ELR (cell line): ENCODE measurements at regions not wholly inside any gene's neighbourhood (a gene's known extent, or its start where the extent isn't known, plus 50 kb on each side); places are given as distances from the start of the nearest gene placed in this dataset.

Experiments used
- DNase-seq: peaks from one replicate; pipeline ENCODE4 v3.0.0-alpha.2; 2015; ENCODE audit warnings: low read depth

DNA sequence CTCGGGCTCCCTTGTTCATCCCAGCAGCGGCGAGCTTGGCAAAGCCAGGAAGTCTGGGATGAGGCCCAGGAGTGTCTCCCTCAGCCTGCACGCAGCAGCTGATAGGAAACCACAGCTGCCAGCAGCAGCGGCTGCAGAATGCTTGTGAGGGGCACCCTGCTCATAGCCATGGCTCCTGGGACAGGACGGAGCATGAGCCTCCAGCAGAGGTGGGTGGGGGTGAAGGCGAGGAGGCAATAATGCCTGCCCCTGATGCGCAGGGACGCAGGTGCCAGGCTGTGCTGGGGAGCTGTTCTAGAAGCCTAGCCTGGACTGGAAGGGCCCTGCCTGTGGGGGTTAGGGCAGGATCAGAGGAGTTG is 157.9 kb downstream of the CD83 start:
- DNase-seq, result no peak

DNA sequence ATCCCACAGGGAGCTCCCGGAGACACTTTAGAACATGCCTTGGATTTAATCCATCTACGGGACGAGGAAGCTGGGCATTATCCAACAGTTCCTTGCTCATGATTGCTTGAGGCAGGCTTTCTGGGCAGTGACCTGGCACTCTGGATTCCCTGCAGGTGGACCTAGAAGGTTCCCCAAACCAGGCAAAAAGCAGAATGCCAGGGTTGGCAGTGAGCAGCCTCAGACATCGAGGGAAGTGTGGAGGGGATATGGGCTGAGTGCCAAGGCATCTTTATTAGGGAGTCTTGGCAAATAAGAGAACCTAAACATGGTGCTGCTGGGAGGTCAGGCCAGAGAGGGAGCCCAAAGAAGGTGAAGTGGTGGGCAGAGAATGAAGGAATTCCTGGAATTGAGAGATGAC is 158.5 kb downstream of the CD83 start:
- no peak for DNase-seq

DNA sequence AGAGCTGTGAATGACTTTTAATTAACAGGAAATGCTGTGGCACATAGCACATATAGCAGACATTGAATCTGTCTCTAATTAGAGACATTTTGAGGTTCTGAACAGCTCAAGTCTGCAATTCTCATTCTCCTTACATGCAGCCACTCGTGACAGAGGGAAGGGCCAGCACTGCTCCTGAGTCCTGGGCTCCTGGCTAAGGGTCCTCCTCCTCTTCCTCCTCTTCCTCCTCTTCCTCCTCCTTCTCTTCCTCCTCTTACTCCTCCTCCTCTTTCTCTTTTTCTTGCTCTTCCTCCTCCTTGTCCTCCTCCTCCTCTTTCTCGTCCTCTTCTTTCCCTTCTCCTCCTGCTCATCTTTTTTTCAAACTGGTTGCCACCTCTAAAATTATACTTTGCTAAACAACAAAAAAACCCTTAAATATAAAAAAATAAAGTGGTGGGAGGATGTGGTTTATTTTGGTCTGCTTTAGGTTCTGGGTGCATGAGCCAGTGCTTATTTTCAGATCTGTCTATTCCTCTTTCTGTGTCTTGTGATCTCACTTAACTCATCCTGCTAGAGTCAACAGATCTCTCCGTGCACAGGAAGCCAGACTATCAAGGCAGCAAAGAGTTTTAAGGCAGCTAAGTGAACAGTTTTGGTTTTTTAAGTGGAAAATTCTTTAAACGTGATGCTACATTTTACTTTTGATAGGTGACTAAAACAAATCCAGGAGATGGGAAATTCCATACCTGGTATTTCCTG is 159.3 kb downstream of the CD83 start:
- no peak for DNase-seq

DNA sequence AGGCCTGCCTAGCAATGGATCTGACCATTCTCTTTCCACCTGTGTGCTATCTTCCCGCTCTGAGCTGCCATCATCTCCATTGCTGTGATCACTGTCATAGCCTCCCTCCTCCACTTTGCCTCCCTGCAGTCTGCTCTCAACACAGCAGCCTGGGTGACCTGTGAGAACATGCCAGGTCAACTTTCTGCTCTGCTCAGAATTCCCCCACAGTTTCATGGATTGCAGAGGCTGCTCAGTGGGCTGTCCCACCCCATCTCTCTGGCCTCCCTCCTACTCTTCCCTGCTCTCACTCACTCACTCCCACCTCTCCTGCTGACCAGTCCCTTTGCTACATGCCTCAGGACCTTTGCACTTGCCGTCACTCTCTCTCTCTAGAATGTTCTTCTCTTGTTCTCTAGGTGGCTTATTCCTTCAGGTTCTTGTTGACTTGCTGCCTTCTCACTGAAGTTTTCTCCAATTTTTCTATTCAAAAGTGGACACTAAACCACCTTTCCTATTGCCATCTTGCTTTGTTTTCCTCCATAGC is 159.9 kb downstream of the CD83 start:
- DNase-seq, result no peak

DNA sequence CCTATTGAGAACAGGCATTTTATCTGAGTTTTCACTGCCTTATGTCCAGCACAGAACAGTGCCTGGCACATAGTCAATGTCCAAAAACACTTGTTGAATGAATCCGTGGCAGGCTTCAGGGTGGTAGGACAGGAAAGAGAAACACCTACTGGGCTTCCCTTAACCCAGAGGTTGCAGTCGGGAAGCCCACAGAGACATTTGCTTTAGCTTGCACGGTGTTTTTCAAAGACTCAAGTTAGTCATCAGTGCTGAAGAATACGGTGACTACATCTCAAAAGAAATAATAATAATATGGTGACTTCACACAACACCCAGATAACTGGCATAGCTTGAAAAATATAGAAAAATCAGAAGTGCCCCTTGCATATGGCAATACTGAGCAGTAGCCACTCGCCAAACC is 160.4 kb downstream of the CD83 start:
- no peak for DNase-seq

DNA sequence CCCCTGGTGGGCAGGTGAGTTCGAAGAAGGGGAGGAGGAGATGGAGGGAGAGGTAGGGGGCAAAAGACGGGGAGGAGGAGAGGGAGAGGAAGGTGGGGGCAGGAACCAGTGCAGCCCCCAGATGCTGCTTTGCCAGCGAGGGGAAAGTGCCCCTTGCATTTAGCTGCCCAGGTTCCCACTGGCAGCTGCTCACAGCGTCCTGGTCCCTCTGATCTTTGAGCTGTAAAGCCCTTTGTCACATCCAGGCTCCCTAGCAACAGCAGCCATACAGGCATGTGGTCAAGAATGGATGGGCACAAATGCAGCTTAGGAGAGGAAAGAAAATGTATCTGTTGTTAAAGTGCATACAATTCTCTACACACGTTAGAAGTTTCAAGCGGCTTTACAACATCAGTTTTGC is 160.9 kb downstream of the CD83 start:
- DNase-seq, result no peak

DNA sequence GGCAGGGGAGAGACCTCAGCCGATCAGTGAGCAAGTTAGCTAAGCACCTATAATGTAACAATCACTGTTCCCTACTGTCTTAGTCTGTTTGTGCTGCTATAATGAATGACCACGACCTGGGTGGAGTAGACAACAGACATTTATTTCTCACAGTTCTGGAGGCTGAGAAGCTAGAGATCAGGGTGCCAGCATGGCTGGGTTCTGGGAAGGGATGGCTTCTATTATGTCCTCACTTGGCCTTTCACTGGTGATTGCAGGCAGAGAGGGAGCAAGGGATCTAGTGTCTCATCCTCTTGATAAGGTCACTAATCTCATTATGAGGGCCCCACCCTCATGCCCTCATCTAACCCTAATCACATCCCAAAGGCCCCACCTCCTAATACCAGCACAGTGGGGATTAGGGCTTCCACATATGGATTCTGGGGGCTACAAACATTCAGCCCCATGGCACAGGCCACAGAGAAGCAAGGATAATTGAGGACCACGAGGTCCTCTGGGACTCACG is 162.5 kb downstream of the CD83 start:
- no peak for DNase-seq

DNA sequence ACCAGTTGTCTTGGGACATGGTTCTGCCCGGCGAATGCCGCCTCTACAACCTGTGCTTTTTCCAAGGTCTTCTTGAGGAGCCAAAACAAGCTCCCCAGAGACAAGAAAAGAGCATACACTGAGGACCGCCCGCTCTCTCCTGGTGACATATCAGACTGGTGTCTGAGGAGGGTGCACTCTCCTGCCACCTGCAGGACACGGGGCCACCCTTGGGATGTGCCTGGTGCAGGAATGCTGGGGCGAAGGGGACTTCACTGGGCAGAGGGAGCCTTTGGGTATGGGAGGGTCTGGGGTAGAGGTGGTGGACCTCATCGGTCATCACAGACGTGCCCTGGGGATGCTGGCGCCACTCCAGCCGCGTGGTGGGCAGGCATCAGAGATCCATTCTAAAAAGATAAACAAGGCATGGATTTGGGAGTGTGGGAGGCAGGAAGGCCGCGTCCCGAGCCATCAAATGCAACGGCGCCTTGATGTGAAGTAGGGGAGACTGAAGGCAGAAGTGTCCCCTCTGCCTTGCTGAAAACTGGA is 163.3 kb downstream of the CD83 start:
- no peak for DNase-seq

DNA sequence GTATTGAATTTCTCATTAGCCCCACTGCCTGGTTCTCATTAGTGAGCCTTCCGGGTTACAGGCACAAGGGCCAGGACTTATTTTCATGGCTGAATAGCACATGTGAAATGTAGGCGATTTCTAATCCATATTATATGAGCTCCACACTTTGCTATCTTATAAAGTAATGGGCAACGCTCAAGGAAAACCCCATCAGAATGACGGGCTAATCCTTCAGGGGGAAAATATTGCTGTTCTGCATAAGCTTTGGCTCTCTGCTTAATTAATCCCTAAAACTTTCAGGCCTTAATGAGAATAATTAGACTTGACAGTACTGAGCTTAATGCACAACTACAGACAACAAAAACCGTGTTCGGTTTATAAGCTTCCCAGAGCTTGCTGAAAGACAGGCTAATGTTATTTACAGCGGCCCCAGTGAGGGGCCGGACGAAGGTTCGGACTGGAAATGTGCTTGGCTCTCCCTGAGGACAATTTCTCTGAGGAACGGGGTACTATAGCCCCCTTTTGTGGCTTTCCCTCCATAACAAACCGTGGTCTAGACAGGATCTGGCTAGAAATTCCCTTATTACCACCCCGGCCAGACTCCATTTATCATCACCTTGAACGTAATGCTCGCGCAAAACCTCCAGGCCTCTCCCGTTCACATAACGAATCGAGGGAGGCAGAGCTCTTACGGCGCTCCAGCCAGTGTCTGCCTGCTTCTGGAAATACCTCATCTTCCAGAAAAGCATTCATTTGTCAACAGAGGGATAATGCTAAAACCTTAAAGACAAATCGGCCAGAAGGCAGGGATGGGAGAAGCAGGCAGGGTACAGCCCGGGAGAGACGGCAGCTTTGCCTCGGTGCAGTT is 164.5 kb downstream of the CD83 start:
- DNase-seq, result no peak

DNA sequence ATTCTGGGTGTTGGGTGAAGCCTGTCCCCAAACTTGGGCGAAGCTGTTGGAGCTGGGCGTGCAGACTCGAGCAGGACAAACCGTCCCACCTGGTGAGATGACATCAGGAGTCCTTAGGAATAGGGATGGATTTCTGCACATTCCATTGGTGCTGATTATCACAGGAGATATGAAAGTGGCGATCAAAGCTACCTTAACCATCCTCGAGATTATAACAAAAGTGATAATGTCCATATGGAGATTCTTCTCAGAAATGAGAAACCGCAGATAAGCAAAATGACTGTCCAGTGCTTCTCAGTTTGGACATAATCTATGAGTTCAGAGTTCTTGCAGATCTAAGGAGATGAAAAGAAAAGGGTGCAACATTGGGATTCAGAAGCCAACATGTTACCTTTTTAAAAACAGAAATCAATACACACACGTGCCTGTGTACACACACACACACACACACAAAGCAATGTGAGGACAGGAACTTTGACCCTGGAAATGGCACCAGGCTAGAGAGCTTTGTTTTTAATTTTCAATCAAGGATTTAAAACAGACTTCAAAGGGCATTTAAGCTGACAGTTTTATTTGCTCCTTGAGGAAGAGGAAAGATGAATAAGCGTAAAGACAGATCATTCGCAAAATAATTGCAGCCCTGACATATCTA is 165.4 kb downstream of the CD83 start:
- no peak for DNase-seq

DNA sequence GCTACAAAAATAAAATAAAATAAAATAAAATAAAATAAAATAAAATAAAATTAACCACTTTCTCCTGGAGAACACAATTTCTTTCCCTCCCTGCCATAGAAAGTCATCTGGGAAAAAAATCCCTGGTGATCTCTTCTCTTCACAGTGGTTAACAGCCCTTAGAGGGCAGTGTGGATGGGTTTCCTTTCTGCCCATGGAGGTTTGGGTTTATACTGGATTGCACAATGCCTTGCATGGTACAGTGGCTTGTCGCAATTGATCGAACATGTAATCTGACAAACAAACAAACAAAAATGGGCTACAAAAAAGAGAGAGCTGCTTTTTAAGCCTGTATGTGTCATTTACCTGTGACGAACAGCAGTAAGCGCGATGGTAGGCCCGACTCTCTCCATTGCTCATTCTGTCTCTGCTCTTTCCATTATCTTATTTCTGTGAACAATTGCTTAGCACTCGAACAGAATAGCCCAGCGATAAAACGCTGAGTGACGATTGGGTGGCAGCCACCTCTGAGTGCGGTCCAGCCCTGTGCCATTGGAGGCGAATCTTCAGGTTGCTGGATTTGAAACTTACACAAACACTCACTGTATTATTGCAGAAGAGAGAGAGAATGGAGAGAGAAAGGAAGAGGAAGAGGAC is 166.1 kb downstream of the CD83 start:
- DNase-seq, result no peak

DNA sequence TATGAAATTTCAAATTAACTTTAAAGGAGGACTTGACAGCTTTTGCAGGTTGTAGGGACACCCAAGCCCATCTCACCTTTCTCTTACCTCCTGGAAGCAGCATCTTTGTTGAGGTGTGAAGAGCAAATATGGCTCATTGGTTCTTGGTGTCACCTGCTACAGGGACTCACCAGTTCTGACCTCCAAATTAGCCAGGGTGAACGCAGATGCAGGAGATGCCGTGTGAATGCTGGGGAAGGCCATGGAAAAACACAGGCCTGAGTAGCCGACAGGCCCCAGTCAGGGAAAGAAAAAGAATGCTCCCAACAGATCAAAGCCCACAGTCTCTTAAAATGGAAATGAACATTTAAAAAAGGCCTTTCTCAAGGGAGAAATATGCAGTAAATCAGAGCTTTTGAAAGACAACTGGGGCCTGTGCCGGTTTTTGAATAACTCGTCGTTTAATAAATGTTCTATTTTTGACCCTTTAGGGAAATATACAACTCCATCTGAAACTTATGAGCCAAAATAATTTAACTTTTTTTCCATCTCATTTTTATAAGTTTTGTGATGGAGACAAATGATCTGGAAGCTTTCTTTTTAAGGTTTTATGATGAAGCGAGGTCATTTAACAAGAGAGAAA is 167.5 kb downstream of the CD83 start:
- no peak for DNase-seq

DNA sequence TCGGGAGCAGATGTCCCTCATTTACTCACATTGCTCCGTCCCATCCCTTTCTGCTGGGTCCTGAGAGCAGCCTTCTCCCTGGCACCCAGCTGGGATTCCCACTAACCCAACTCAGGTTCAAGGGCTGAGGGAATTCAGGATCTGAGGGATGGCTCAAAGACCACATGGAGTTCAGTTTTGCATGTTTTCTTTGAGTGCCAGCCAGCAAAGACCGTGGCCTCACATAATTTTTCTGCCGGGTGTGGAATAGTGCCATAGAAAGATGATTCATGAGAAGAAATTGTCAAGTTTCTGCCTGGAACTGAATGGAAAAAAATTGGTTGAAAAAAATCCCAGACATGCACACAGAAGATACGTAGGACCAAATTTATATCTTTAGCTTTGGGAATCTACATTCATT is 168.6 kb downstream of the CD83 start:
- DNase-seq, result peak; percentile 81

DNA sequence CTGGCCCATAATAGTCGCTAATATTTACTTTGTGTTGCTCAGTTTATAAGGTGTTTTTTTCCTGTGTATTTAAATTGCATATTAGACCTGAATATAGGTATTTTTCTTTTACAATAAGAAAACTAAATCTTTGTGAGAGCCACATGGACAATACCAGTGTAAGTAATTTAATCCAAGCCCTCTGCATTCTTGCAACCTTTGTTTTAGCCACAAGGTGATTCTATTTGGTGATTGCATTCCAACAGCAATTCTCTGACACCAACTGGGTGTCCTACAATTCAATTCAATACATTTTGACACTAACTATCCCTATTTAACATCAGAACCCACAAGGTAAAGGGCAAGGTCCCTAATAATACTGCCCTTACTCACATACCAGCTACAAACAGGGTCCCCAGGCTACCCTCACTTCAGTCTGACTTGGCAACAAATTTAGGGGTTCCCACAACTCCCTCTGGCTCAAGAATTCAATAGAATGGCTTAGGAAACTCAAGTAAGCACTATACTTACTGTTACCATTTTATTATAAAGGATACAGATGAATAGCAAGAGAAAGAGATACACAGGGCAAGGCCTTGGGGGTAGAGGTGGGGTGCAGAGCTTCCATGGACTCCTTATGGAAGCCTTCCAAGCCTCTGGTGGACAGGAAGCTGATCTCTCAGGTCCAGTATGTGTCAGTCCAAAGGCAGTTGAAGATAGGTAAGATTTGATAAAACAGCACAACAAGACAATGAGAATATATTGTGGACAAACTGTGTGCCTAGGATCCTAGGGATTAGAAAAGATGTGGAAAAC is 169.3 kb downstream of the CD83 start:
- DNase-seq, result peak; percentile 23

DNA sequence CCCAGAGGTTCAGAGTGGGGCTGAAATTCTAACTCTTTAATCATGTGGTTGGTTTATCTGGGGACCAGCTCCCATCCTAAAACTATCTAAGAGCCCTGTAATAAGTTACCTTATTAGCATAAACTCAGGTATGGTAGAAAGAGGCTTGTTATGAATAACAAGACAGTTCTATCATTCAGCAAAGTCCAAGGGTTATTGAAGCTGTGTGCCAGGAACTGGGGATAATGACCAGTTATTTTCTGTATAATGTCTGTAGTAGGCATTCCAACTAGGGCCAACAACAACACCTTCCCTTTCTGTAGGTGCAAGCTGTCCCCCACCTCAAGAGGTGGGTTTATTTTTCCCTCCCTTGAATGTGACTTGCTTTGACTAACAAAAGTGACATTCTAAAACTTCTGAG is 170.1 kb downstream of the CD83 start:
- no peak for DNase-seq

DNA sequence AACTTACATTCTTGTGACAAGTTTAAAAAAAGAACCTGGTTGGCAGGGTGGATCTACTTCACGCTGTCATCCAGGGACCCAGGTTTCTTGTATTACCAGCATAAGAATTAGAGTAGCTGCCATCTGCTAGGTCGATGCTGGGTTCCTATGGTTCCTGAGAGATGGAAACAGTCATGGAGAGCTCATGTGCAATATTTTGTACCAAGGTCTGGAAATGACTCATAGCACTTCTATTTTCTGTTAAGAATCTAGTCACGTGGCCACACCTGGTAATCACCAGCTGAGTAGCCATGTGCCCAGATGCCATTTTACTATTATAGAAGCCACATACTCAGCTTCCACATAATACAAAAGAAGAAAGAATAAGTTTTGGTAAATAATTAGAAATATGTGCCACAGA is 171.3 kb downstream of the CD83 start:
- peak; percentile 43 for DNase-seq

DNA sequence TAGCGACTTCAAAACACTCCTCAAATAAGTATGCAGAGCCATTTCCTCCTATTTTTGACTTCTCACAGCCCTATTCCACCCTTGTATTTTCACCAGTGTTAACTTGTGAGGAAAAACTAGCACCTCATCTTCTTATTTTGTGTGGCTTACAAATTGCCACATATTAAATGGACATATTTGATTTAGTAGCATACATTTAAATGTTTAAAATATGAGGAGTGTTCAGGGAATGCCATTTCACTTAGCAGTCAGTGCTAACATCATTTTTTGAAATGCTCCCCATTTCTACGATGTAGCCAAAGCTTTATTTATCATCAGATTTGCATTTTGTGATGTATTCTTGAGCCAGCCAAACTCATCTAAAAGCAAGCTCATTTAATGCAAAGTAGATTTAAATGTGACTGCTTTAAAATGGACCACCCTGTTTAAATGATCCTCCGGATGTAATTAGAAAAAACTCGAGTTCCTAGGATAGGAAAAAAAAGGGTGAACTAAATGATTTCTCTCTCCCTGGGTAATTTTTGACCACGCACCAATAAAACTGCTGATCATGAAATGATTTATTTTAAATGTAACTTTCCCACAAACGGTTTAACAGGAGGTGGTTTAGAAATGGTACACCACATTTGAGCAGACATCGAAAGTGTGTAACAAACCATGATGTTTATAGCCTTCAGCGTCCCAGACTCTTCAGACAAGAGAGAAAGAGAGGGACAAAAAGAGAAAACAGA is 172.6 kb downstream of the CD83 start:
- DNase-seq, result no peak

DNA sequence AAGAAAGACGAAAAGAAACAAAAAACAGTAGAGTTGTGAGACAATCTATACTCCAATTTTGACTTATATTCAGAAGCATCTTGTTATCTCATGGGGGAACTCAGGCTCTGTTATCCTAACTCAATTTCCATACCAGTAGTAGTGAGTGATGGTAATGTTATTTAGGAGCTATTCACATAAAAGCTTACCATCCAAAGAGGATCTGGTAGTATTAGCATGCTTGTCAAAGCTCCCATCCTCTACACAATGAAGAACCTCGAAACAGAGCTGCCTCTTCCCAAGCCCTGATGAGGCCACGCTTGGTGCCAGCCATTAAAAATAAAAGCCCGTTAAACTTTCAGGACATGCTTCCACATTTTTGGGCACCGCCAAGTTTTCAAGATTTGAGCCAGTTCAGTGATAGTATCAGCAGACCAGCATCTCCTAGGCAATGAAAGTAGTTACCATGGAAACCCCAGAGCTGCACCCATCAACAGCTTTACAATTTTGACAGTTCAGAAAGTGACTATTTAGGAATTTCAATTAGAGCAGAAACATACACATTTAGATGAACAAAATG is 173.3 kb downstream of the CD83 start:
- DNase-seq, result no peak

DNA sequence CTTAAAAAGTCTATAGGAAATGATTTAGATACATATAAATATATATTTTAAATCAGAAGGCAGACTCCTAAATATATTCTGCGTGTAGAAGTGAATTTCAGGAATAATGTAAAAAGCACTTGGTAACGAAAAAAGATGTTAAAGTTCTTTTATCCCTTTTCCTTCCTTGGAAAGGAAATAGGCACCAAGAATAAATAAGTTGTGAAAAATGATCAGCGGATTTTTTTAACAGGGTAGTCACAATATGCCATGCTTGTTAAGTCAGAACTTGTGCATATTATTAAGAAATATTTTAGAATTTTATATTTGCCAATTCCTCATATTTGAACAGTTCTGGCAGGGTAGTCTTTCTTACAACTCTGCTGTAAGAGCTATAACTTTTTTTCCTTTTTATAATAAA is 173.8 kb downstream of the CD83 start:
- no peak for DNase-seq

DNA sequence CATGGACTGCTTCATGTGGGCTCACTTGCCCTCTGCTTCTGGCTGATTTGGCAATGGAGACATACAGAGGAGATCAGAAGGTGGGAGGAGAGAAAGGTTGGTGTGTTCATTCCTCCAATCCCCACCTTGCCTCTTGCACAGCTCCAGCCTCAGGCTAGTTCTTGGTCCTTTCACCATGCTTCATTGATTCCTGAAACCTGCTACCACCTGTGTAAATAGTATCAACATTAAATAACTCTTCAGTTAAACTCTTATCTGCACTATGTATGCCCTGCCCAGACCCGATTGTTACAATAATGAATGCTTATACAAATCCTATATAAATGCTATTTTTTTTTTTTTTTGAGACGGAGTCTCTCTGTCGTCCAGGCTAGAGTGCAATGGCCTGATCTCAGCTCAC is 174.5 kb downstream of the CD83 start:
- no peak for DNase-seq
